Fibroblast of lung (primary cell): ENCODE measurements at regions not wholly inside any gene's neighbourhood (a gene's known extent, or its start where the extent isn't known, plus 50 kb on each side); places are given as distances from the start of the nearest gene placed in this dataset.

Experiments
- DNase-seq, 2 donors: peaks; one replicate each; pipeline versions ENCODE4 v3.0.0 to v3.0.0-alpha.2; 2010; ENCODE audit warnings: low read depth in 2 of 2
- H2AFZ ChIP-seq: 2 replicates; pipeline ENCODE4 v1.5.1; 2012; ENCODE audit warnings: low read length, control low read depth, inconsistent platforms
- H3K27ac ChIP-seq: 2 replicates; pipeline ENCODE4 v1.5.1; 2011; ENCODE audit warnings: low read length, control low read depth; ENCODE audit not compliant: insufficient read depth
- H3K27me3 ChIP-seq: 2 replicates; pipeline ENCODE4 v1.5.1; 2011; ENCODE audit warnings: mild to moderate bottlenecking, low read length; ENCODE audit not compliant: control insufficient read depth, insufficient read depth
- H3K36me3 ChIP-seq: 2 replicates; pipeline ENCODE4 v1.5.1; 2011; ENCODE audit warnings: low read length; ENCODE audit not compliant: control insufficient read depth, insufficient read depth
- H3K4me1 ChIP-seq: 2 replicates; pipeline ENCODE4 v1.5.1; 2011; ENCODE audit warnings: low read length; ENCODE audit not compliant: control insufficient read depth, insufficient read depth; ENCODE audit errors: extremely low read depth
- H3K4me2 ChIP-seq: 2 replicates; pipeline ENCODE4 v1.5.1; 2011; ENCODE audit warnings: low read length, control low read depth; ENCODE audit not compliant: insufficient read depth; ENCODE audit errors: extremely low read depth
- H3K4me3 ChIP-seq, 4 experiments: fragments of 200-600 bp in 1 of 4; sonication (generic) in 1 of 4; replicated peaks in 1 of 4; 2 replicates each; pipeline ENCODE4 v1.5.1; 2011 to 2016; ENCODE audit warnings: low read length in 4 of 4, low read depth in 3 of 4, mild to moderate bottlenecking in 3 of 4, control low read depth in 2 of 4, inconsistent platforms in 1 of 4, mixed read lengths in 1 of 4; ENCODE audit not compliant: insufficient read depth in 1 of 4; ENCODE audit errors: control extremely low read depth in 1 of 4
- H3K79me2 ChIP-seq: 2 replicates; pipeline ENCODE4 v1.5.1; 2012; ENCODE audit warnings: mild to moderate bottlenecking, low read length, inconsistent platforms; ENCODE audit not compliant: control insufficient read depth, insufficient read depth
- H3K9ac ChIP-seq: 2 replicates; pipeline ENCODE4 v1.5.1; 2011; ENCODE audit warnings: mild to moderate bottlenecking, low read length, control low read depth; ENCODE audit not compliant: insufficient read depth
- H3K9me3 ChIP-seq: 2 replicates; pipeline ENCODE4 v1.5.1; 2012; ENCODE audit warnings: low read depth, low read length; ENCODE audit not compliant: control insufficient read depth, insufficient read depth
- H4K20me1 ChIP-seq: 2 replicates; pipeline ENCODE4 v1.5.1; 2011; ENCODE audit warnings: low read length; ENCODE audit not compliant: control insufficient read depth, insufficient read depth; ENCODE audit errors: extremely low read depth
- CTCF ChIP-seq, 2 donors: IDR thresholded peaks in 1 of 2; conservative IDR thresholded peaks in 1 of 2; 1 replicate in 1 of 2; 2 replicates in 1 of 2; pipeline ENCODE4 v1.5.1; 2011 to 2012; ENCODE audit warnings: low read length in 2 of 2, control low read depth in 1 of 2, inconsistent platforms in 1 of 2, low read depth in 1 of 2, mild to moderate bottlenecking in 1 of 2
- EZH2 ChIP-seq: IDR thresholded peaks from 2 replicates; pipeline ENCODE4 v1.5.1; 2012; ENCODE audit warnings: low read length, control low read depth, mild to moderate bottlenecking; ENCODE audit errors: missing control alignments

- no peak overlapping the region for H3K4me3 ChIP-seq
- TF ChIP-seq CTCF (conservative IDR thresholded peaks at IDR 0.05 in 1 of 2, IDR thresholded peaks at IDR 0.05 in 1 of 2; ENCODE audit: low read depth in 1 of 2, low read length in 2 of 2), result no peak
- TF ChIP-seq EZH2, result no peak
- no peak for DNase-seq
- no peaks in the 10 kb centered on the region for H3K79me2 ChIP-seq
- H3K27me3 ChIP-seq, result no peaks in the 10 kb centered on the region
- no peaks in the 10 kb centered on the region for H3K4me1 ChIP-seq
- H2AFZ ChIP-seq, result no peak overlapping the region
- no peaks in the 10 kb centered on the region for H4K20me1 ChIP-seq
- H3K36me3 ChIP-seq, result no peaks in the 10 kb centered on the region
- H3K27ac ChIP-seq, result no peak overlapping the region
- no peak overlapping the region for H3K4me2 ChIP-seq
- H3K9me3 ChIP-seq, result no peaks in the 10 kb centered on the region
- no peak overlapping the region for H3K9ac ChIP-seq
Observed at GRCh38 chr13:90568165-90568564, 779.3 kb upstream of the MIR17HG start.

- Histone ChIP-seq H3K9ac (no peak overlapping the region), H3K27ac (no peak overlapping the region), H3K4me3 (no peak overlapping the region), H3K79me2 (no peaks in the 10 kb centered on the region), H2AFZ (no peak overlapping the region), H3K4me2 (no peak overlapping the region), H3K4me1 (no peaks in the 10 kb centered on the region), H3K9me3 (no peaks in the 10 kb centered on the region), H4K20me1 (no peaks in the 10 kb centered on the region), H3K27me3 (no peaks in the 10 kb centered on the region), H3K36me3 (no peaks in the 10 kb centered on the region)
- TF ChIP-seq CTCF (conservative IDR thresholded peaks at IDR 0.05 in 1 of 2, IDR thresholded peaks at IDR 0.05 in 1 of 2; ENCODE audit: low read depth in 1 of 2, low read length in 2 of 2), result no peak
- no peak for TF ChIP-seq EZH2
- no peak for DNase-seq
Observed at GRCh38 chr13:90576067-90576466, 771.4 kb upstream of the MIR17HG start.

- Histone ChIP-seq H3K27ac (no peak overlapping the region), H3K4me1 (no peaks in the 10 kb centered on the region), H3K9ac (no peak overlapping the region), H4K20me1 (no peaks in the 10 kb centered on the region), H3K4me3 (no peak overlapping the region), H3K79me2 (no peaks in the 10 kb centered on the region), H2AFZ (no peak overlapping the region), H3K4me2 (no peak overlapping the region), H3K36me3 (no peaks in the 10 kb centered on the region), H3K9me3 (no peaks in the 10 kb centered on the region), H3K27me3 (no peaks in the 10 kb centered on the region)
- TF ChIP-seq EZH2 (no peak), CTCF (conservative IDR thresholded peaks at IDR 0.05 in 1 of 2, IDR thresholded peaks at IDR 0.05 in 1 of 2; ENCODE audit: low read depth in 1 of 2, low read length in 2 of 2) (no peak)
- DNase-seq, result no peak
Observed at GRCh38 chr13:90577726-90578125, 769.8 kb upstream of the MIR17HG start.
